ENCODE measurements at regions not wholly inside any gene's neighbourhood (a gene's known extent, or its start where the extent isn't known, plus 50 kb on each side); places are given as distances from the start of the nearest gene placed in this dataset.

DNA sequence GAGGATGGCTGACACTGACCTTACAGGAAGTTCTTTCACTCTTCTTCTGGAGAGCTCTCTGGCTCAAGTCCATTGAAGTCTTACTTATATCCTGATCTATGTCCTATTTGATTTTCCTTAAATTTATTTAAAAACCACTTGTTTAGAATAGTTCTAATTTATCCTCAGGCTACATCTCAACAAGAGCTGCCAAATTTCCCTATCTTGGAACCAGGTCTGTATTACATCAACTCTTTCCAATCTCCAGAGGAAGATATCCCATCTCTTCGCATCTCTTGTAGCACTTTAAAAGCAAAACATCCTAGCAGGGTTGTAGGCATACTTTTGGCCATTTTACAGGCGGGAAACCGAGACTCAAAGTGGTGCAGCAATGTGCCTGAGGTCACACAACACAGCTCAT lies 290.5 kb upstream of the TEX13C start:
- TF ChIP-seq, protein P1, sequence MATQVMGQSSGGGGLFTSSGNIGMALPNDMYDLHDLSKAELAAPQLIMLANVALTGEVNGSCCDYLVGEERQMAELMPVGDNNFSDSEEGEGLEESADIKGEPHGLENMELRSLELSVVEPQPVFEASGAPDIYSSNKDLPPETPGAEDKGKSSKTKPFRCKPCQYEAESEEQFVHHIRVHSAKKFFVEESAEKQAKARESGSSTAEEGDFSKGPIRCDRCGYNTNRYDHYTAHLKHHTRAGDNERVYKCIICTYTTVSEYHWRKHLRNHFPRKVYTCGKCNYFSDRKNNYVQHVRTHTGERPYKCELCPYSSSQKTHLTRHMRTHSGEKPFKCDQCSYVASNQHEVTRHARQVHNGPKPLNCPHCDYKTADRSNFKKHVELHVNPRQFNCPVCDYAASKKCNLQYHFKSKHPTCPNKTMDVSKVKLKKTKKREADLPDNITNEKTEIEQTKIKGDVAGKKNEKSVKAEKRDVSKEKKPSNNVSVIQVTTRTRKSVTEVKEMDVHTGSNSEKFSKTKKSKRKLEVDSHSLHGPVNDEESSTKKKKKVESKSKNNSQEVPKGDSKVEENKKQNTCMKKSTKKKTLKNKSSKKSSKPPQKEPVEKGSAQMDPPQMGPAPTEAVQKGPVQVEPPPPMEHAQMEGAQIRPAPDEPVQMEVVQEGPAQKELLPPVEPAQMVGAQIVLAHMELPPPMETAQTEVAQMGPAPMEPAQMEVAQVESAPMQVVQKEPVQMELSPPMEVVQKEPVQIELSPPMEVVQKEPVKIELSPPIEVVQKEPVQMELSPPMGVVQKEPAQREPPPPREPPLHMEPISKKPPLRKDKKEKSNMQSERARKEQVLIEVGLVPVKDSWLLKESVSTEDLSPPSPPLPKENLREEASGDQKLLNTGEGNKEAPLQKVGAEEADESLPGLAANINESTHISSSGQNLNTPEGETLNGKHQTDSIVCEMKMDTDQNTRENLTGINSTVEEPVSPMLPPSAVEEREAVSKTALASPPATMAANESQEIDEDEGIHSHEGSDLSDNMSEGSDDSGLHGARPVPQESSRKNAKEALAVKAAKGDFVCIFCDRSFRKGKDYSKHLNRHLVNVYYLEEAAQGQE (IDR thresholded peaks at IDR 0.05; ENCODE audit: insufficient read depth in 1 of 2, low read depth in 2 of 2, low read length in 2 of 2): no peak
- TF ChIP-seq TAF1 (IDR thresholded peaks at IDR 0.05; ENCODE audit: borderline replicate concordance, insufficient read depth, low read length) (no peak), SIN3A (IDR thresholded peaks at IDR 0.05; ENCODE audit: borderline replicate concordance, insufficient read depth, low read length) (no peak), FOXP2 (optimal IDR thresholded peaks at IDR 0.05; ENCODE audit: borderline replicate concordance, extremely low read depth, extremely low read length, insufficient read depth) (no peak), POLR2AphosphoS5 (IDR thresholded peaks at IDR 0.05; ENCODE audit: low read depth, low read length) (no peak)
